ENCODE measurements at regions not wholly inside any gene's neighbourhood (a gene's known extent, or its start where the extent isn't known, plus 50 kb on each side); places are given as distances from the start of the nearest gene placed in this dataset. TPM values are rescaled to one million over a fixed set of nuclear protein-coding genes. Genes with fewer than 3 reads are reported as not detected.

DNA sequence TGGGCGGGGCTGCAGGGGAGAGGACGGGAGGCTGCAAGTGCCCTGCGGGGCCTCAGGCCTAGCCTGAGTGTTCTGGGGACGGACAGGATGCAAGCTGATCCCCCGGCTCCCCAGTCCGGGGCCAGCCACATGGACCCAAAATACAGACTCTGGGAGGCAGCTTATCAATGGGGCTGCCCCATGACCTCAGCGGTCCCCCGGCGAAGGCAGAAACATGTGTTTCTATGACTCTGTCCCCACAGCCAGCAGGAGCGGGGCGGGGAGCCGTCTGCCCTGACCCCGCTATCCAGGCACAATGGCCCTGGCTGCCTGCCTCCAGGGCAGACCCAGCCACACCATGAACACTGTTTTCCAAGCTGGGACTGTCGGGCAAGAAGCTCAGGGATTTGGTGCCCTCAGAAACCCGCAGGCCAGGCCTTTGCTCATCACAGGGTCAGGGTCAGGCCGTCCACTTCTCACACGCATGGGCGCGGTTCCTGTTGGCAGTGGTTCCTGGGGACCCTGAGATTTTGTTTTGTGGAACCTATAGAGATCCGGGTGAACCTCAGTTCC lies 75.0 kb downstream of the RFLNA start:
- TF ChIP-seq, protein P1, sequence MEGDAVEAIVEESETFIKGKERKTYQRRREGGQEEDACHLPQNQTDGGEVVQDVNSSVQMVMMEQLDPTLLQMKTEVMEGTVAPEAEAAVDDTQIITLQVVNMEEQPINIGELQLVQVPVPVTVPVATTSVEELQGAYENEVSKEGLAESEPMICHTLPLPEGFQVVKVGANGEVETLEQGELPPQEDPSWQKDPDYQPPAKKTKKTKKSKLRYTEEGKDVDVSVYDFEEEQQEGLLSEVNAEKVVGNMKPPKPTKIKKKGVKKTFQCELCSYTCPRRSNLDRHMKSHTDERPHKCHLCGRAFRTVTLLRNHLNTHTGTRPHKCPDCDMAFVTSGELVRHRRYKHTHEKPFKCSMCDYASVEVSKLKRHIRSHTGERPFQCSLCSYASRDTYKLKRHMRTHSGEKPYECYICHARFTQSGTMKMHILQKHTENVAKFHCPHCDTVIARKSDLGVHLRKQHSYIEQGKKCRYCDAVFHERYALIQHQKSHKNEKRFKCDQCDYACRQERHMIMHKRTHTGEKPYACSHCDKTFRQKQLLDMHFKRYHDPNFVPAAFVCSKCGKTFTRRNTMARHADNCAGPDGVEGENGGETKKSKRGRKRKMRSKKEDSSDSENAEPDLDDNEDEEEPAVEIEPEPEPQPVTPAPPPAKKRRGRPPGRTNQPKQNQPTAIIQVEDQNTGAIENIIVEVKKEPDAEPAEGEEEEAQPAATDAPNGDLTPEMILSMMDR (IDR thresholded peaks at IDR 0.05): no peak
- no peak for TF ChIP-seq POLR2A (IDR thresholded peaks at IDR 0.05)
- intact Hi-C loops (cut with DNase I): no loop called here
- Histone ChIP-seq H3K4me3 (replicated peaks in 1 of 3) (no peak overlapping the region), H3K36me3 (peaks cover 13 to 14% of the 10 kb centered on the region in 2 donors), H3K27ac (peak overlapping the region; percentile 87 to 96 (median 92)), H3K27me3 (no peaks in the 10 kb centered on the region), H3K4me1 (peaks cover 35 to 45% of the 10 kb centered on the region in 2 donors), H3K9me3 (no peaks in the 10 kb centered on the region)
- DNase-seq: no peak
- WGBS, 2 donors: 34 to 69% methylated on average over 5 to 16 of the region's 20 CpGs

DNA sequence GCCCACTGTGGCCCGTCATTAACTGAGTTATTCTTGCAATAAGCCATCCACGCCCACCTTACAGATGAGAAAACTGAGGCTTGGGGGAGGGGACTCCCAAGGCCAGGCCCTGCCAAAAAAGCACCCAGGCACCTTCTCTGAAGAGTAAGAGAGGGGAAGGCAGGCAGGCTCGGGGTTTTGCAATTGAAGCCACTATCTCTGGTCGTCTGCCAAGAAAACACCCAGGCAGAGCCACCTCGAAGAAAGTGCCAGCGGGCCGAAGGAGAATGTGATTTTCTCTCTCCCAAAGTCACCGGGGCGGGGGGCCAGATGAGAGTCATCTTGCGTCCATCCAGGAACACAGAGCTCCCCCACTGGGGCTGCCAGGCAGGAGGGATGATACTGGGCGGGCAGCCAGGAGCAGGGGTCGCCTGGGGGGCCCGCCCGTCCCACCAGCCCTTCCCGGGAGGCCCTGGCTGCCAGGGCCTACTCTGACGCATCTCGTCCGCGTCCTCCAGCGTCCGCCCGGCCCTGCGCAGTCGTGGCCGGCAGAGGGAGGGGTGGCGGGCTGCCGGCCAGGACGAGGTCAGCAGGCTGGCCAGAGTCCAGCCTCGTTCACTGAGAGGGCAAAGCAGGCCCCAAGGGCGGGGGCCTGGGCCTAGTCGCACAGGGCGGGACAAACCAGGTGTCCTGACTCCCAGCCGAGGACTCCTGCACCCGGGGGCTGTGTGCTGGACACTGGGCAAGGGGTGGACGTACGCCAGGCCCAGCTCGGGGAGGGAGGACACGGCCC lies 74.3 kb downstream of the RFLNA start:
- peak; percentile 97 to 98 for DNase-seq
- intact Hi-C loops (cut with DNase I): no loop called here
- H3K9me3 ChIP-seq: no peaks in the 10 kb centered on the region
- peaks cover 32 to 38% of the 10 kb centered on the region in 2 donors for H3K4me1 ChIP-seq
- TF ChIP-seq, protein P1 (IDR thresholded peaks at IDR 0.05): peak in 5 of 6 experiments; percentile 20 to 54 (median 45)
- TF ChIP-seq POLR2A (IDR thresholded peaks at IDR 0.05): peak in 1 of 2 donors; percentile 58
- H3K36me3 ChIP-seq: peaks cover 11 to 13% of the 10 kb centered on the region in 2 donors
- peak overlapping the region; percentile 87 to 96 (median 92) for H3K27ac ChIP-seq
- H3K4me3 ChIP-seq (replicated peaks in 1 of 3): no peak overlapping the region
- H3K27me3 ChIP-seq: no peaks in the 10 kb centered on the region
- 18 to 24% methylated on average over 8 to 12 of the region's 38 CpGs for WGBS, 2 donors

DNA sequence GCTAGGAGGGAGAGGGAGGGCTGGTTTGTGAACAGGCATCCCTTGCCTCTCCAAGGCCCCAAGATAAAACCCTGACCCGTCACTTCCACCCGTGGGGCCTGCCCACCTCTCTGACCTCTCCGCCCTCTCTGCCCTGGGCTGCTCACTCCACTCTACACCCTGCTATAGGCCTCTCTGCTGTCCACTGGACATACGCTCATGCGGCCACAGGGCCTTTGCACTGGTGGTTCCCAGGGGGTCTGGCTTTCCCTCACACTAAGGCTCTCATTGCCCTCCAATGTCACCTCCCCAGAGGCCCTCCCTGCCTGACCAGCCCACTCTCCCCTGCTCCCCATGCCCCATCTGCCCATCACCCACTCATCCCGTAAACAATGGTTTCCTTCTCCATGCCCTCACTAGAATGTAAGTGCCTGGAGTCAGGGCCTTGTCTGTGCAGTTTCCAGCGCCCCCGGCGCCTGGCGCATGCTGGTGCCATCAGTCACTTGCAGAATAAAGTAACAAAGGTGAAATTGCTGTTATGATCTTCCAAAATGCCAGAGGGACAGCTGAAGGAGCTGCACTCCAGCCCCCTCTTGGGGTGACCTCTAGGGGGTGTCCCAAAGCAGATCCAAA lies 73.6 kb downstream of the RFLNA start:
- H3K36me3 ChIP-seq: peaks cover 11 to 13% of the 10 kb centered on the region in 2 donors
- H3K9me3 ChIP-seq: no peaks in the 10 kb centered on the region
- H3K27ac ChIP-seq: peak overlapping the region; percentile 87 to 96 (median 92)
- intact Hi-C loops (cut with DNase I): no loop called here
- no peak for DNase-seq
- no peak for TF ChIP-seq POLR2A (IDR thresholded peaks at IDR 0.05)
- TF ChIP-seq, protein P1 (IDR thresholded peaks at IDR 0.05): no peak
- peaks cover 32 to 38% of the 10 kb centered on the region in 2 donors for H3K4me1 ChIP-seq
- H3K4me3 ChIP-seq (replicated peaks in 1 of 3): no peak overlapping the region
- 97% methylated on average over 10 of the region's 10 CpGs for WGBS, 2 donors
- no peaks in the 10 kb centered on the region for H3K27me3 ChIP-seq

DNA sequence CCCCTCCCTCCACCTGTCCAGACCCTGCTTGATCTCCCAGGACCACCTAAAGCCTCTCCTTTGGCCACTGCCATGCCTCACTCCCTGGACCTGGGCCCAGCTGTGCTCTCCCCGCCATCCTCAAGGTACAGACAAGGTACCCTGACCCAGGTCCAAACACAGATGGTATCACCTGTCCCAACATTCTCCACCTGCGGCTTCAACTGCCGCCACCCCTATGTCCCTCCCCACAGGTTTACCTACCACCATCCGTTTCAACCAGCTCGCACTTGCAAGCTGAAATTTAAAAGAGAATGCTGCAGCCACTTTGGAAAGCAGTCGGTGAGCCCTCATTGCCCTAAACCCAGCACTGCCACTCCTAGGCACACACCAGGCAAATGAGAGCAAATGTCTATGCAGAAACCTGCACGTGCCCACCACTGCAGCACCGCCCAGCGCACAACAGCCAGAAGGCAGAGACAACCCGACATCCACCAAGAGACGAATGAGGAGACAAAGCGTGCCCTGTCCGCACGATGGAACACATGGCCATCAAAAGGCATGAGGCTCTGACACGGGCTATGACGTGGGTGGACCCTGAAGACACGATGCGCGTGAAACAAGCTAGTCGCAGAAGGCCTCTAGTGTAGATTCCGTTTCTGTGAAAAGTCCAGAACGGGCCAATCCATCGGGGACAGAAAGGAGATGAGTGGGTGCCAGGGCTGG lies 71.0 kb downstream of the RFLNA start:
- Histone ChIP-seq H3K4me1 (peaks cover 33 to 47% of the 10 kb centered on the region in 2 donors), H3K4me3 (replicated peaks in 1 of 3) (no peak overlapping the region), H3K27me3 (no peaks in the 10 kb centered on the region), H3K36me3 (no peaks in the 10 kb centered on the region), H3K9me3 (no peaks in the 10 kb centered on the region), H3K27ac (no peak overlapping the region)
- 95 to 97% methylated on average over 23 of the region's 23 CpGs for WGBS, 2 donors
- intact Hi-C loops (cut with DNase I): no loop called here
- no peak for TF ChIP-seq POLR2A (IDR thresholded peaks at IDR 0.05)
- TF ChIP-seq, protein P1 (IDR thresholded peaks at IDR 0.05): no peak
- DNase-seq: no peak

Small RNA genes lying in the stretch of these regions (small RNA-seq; reads per million reads assigned to genes)
- not detected for gene AC073916.1

Measured in thyroid gland (tissue), 4 donors.